Memory B cell (primary cell): ENCODE measurements at regions not wholly inside any gene's neighbourhood (a gene's known extent, or its start where the extent isn't known, plus 50 kb on each side); places are given as distances from the start of the nearest gene placed in this dataset.

ENCODE experiments used
- ATAC-seq: fragments of 150-1000 bp; cut with Tn5 transposase; 2 replicates; pipeline ENCODE4 v1.10.0; 2021; ENCODE audit warnings: low read depth, mild to moderate bottlenecking, moderate library complexity
- DNase-seq, 2 donors: peaks; one replicate each; pipeline ENCODE4 v3.0.0; 2022; ENCODE audit warnings: low spot score in 2 of 2
- H3K27ac Mint-ChIP-seq: one replicate; pipeline ENCODE4 v1.8.0; 2022; ENCODE audit warnings: mild to moderate bottlenecking, moderate library complexity, mixed read lengths
- H3K27me3 Mint-ChIP-seq: one replicate; pipeline ENCODE4 v1.8.0; 2022; ENCODE audit warnings: mixed read lengths
- H3K36me3 Mint-ChIP-seq: one replicate; pipeline ENCODE4 v1.8.0; 2022; ENCODE audit warnings: mild to moderate bottlenecking, mixed read lengths
- H3K4me1 Mint-ChIP-seq: one replicate; pipeline ENCODE4 v1.8.0; 2022; ENCODE audit warnings: mixed read lengths
- H3K4me3 Mint-ChIP-seq: one replicate; pipeline ENCODE4 v1.8.0; 2022; ENCODE audit warnings: mild to moderate bottlenecking, moderate library complexity, mixed read lengths
- H3K9me3 Mint-ChIP-seq: one replicate; pipeline ENCODE4 v1.8.0; 2022; ENCODE audit warnings: mixed read lengths

GRCh38 chr2:241936457-241937133 lies 67.1 kb downstream of the RTP5 start:
- H3K27me3 Mint-ChIP-seq, result no peaks in the 10 kb centered on the region
- ATAC-seq, result no peak
- DNase-seq, result no peak
- H3K4me3 Mint-ChIP-seq, result no peak overlapping the region
- H3K36me3 Mint-ChIP-seq, result peaks cover 13% of the 10 kb centered on the region
- H3K9me3 Mint-ChIP-seq, result peaks cover 5% of the 10 kb centered on the region
- H3K27ac Mint-ChIP-seq, result no peak overlapping the region
- H3K4me1 Mint-ChIP-seq, result peaks cover 11% of the 10 kb centered on the region

DNA sequence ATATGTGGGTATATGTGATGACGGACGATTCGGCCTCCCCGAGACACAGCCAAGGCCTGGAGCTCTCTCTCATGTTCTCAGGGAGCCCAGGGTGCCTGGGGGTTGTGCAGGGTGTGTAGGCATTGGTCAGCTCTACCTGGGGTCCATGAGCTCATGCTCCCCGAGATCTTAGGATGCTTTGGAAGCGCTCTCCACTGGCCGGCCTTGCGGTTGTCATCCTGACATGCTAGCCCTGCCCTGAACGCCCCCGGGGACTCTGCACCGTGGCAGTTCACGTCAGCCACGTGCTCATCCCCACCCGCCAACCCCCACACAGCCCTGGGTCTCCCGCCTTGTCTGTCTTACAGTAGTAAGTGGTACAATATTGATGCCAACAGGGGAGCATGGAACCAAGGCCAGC lies 67.8 kb downstream of the RTP5 start:
- H3K27ac Mint-ChIP-seq, result no peak overlapping the region
- peaks cover 13% of the 10 kb centered on the region for H3K36me3 Mint-ChIP-seq
- peaks cover 11% of the 10 kb centered on the region for H3K4me1 Mint-ChIP-seq
- DNase-seq, result no peak
- no peaks in the 10 kb centered on the region for H3K27me3 Mint-ChIP-seq
- no peak for ATAC-seq
- H3K4me3 Mint-ChIP-seq, result no peak overlapping the region
- H3K9me3 Mint-ChIP-seq, result peaks cover 5% of the 10 kb centered on the region

GRCh38 chr2:241939541-241939940 lies 70.0 kb downstream of the RTP5 start:
- DNase-seq (no peak), ATAC-seq (no peak)
- Mint-ChIP-seq H3K27ac (peak overlapping the region; percentile 45), H3K4me1 (peaks cover 11% of the 10 kb centered on the region), H3K4me3 (no peak overlapping the region), H3K27me3 (no peaks in the 10 kb centered on the region), H3K36me3 (peaks cover 13% of the 10 kb centered on the region), H3K9me3 (peaks cover 5% of the 10 kb centered on the region)

GRCh38 chr2:241940329-241940728 lies 70.8 kb downstream of the RTP5 start:
- ATAC-seq, result no peak
- Mint-ChIP-seq H3K4me1 (peaks cover 11% of the 10 kb centered on the region), H3K27ac (peak overlapping the region; percentile 49)

DNA sequence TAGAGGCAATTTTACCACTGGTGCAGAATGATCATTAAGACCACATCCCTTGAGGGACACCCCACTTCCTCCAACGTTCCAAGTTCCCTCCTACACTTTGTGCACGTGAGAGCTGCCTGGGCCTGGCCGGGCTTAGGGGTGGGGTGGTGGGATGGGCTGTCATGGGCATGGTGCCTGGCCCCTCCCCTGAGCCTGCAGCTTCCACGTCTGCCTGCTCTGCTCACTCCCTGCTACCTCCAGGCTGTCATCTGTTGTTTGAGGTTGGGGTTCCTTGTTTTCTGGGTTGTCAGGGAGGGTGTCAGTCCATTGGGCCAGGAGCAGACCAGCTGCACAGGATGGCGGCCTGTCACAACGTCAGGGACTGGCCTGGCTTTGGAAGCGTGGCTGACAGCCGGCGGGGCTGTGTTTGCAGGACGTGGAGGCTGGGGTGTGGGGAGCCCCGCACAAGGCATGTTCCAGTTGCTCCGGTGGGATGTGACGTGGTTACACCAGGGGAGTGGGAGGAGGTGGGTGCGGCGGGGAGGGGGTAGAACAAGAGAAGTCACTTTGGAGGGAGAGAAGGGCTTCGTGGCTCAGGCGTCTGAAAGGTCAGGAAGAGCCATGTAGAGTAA lies 72.3 kb downstream of the RTP5 start:
- H3K27ac Mint-ChIP-seq, result peak overlapping the region; percentile 17
- peaks cover 12% of the 10 kb centered on the region for H3K36me3 Mint-ChIP-seq
- peaks cover 5% of the 10 kb centered on the region for H3K9me3 Mint-ChIP-seq
- no peaks in the 10 kb centered on the region for H3K27me3 Mint-ChIP-seq
- no peak overlapping the region for H3K4me3 Mint-ChIP-seq
- ATAC-seq (no peak), DNase-seq (no peak)
- peaks cover 11% of the 10 kb centered on the region for H3K4me1 Mint-ChIP-seq

More at GRCh38 chr2:241940329-241940728, 70.8 kb downstream of the RTP5 start:
- H3K9me3 Mint-ChIP-seq, result peaks cover 5% of the 10 kb centered on the region
- H3K27me3 Mint-ChIP-seq, result no peaks in the 10 kb centered on the region
- peaks cover 15% of the 10 kb centered on the region for H3K36me3 Mint-ChIP-seq
- no peak for DNase-seq
- no peak overlapping the region for H3K4me3 Mint-ChIP-seq

- no peaks in the 10 kb centered on the region for H3K27me3 Mint-ChIP-seq
These were observed 73.1 kb downstream of the RTP5 start for GRCh38 chr2:241942416-241943208.

GRCh38 chr2:241943209-241943850 lies 73.8 kb downstream of the RTP5 start:
- no peaks in the 10 kb centered on the region for H3K27me3 Mint-ChIP-seq
- peak overlapping the region; percentile 45 for H3K27ac Mint-ChIP-seq
- H3K36me3 Mint-ChIP-seq, result peaks cover 15% of the 10 kb centered on the region
- peaks cover 14% of the 10 kb centered on the region for H3K4me1 Mint-ChIP-seq
- peaks cover 5% of the 10 kb centered on the region for H3K9me3 Mint-ChIP-seq
- no peak overlapping the region for H3K4me3 Mint-ChIP-seq
- DNase-seq, result no peak
- ATAC-seq, result no peak

More at GRCh38 chr2:241942416-241943208, 73.1 kb downstream of the RTP5 start:
- DNase-seq, result no peak
- Mint-ChIP-seq H3K36me3 (peaks cover 12% of the 10 kb centered on the region), H3K4me1 (peaks cover 11% of the 10 kb centered on the region), H3K9me3 (peaks cover 5% of the 10 kb centered on the region), H3K4me3 (no peak overlapping the region), H3K27ac (peak overlapping the region; percentile 17)
- no peak for ATAC-seq

GRCh38 chr2:241943961-241944575 lies 74.5 kb downstream of the RTP5 start:
- Mint-ChIP-seq H3K4me3 (no peak overlapping the region), H3K27ac (no peak overlapping the region), H3K9me3 (peaks cover 5% of the 10 kb centered on the region), H3K4me1 (peaks cover 18% of the 10 kb centered on the region), H3K27me3 (no peaks in the 10 kb centered on the region), H3K36me3 (peaks cover 18% of the 10 kb centered on the region)
- DNase-seq (no peak), ATAC-seq (no peak)

GRCh38 chr2:241944821-241945220 lies 75.3 kb downstream of the RTP5 start:
- no peak for ATAC-seq
- H3K36me3 Mint-ChIP-seq, result peaks cover 18% of the 10 kb centered on the region

DNA sequence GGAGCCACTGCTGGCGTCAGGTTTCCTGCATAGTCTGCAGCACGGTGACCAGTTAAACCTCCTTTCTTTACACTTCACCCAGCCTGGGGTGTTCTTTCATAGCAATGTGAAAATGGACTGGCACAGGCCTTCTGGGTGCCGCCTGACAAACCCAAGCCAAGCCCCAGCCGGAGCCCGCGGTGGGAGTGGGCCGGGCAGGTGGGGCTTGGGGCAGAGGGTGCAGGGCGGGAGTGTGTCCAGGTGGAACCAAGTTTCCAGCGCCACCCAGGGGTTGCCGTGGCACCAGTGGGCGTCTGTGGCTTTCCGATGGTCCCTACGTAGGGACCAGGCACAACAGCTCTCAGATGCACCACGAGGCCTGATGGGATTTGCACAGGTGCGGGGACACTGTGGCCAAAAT lies 75.8 kb downstream of the RTP5 start:
- H3K4me1 Mint-ChIP-seq, result peaks cover 21% of the 10 kb centered on the region
- H3K27me3 Mint-ChIP-seq, result no peaks in the 10 kb centered on the region
- DNase-seq (no peak), ATAC-seq (no peak)
- no peak overlapping the region for H3K27ac Mint-ChIP-seq
- H3K36me3 Mint-ChIP-seq, result peaks cover 15% of the 10 kb centered on the region
- H3K9me3 Mint-ChIP-seq, result peaks cover 2% of the 10 kb centered on the region
- no peak overlapping the region for H3K4me3 Mint-ChIP-seq

More at GRCh38 chr2:241944821-241945220, 75.3 kb downstream of the RTP5 start:
- Mint-ChIP-seq H3K27me3 (no peaks in the 10 kb centered on the region), H3K9me3 (peaks cover 5% of the 10 kb centered on the region), H3K4me3 (no peak overlapping the region), H3K4me1 (peaks cover 19% of the 10 kb centered on the region), H3K27ac (no peak overlapping the region)
- DNase-seq, result no peak

DNA sequence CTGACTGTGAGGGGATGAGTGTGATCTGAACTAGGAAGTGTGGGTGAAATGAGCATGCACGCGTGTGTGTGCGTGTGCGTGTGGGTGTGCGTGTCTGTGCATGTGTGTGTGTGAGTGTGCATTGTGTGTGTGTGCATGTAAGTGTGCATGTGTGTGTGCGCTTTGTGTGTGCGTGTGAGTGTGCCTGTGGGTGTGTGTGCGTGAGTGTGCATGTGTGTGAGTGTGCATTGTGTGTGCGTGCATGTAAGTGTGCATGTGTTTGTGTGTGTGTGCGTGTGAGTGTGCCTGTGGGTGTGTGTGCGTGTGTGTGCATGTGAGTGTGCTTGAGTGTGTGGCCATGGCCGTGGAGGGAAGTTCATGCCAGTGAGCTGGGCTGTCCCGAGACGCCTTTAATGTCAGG lies 76.3 kb downstream of the RTP5 start:
- Mint-ChIP-seq H3K27me3 (no peaks in the 10 kb centered on the region), H3K36me3 (peaks cover 13% of the 10 kb centered on the region), H3K4me3 (no peak overlapping the region), H3K4me1 (peaks cover 21% of the 10 kb centered on the region), H3K27ac (no peak overlapping the region), H3K9me3 (no peaks in the 10 kb centered on the region)
- no peak for DNase-seq
- no peak for ATAC-seq

DNA sequence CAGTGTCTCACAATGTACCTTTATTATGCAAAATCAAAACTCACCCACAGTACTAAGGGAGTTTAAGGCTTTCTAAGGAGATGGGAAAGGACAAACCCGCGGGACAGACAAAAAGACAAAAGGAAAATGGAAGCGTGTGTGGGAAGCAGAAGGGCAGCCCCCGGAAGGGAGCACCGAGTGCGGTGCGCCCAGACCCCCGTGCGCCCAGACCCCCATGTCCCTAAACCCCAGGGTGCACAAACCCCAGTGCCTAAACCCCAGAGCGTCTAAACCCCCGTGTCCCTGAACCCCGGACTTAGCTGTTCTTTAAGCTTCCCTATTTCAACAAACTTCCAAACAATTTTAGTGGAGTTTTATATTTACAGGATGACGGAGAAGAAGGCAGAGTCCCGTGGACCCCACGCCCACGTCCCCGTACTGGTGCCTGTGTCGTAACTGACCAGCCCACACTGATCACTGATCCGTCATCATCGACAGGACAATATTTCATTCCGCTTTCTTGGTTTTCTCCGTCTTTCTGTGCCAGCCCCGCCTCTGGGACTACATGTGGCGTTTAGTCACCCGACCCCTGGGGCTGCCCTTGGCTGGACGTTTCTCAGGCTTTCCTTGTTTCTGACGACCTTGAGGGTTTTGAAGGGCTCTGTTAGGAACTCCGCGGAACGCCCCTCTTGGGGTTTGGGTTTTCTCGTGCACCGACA lies 76.9 kb downstream of the RTP5 start:
- H3K9me3 Mint-ChIP-seq, result no peaks in the 10 kb centered on the region
- no peak for ATAC-seq
- no peak for DNase-seq
- peaks cover 18% of the 10 kb centered on the region for H3K4me1 Mint-ChIP-seq
- no peak overlapping the region for H3K27ac Mint-ChIP-seq
- no peak overlapping the region for H3K4me3 Mint-ChIP-seq
- H3K27me3 Mint-ChIP-seq, result no peaks in the 10 kb centered on the region
- H3K36me3 Mint-ChIP-seq, result peaks cover 13% of the 10 kb centered on the region

DNA sequence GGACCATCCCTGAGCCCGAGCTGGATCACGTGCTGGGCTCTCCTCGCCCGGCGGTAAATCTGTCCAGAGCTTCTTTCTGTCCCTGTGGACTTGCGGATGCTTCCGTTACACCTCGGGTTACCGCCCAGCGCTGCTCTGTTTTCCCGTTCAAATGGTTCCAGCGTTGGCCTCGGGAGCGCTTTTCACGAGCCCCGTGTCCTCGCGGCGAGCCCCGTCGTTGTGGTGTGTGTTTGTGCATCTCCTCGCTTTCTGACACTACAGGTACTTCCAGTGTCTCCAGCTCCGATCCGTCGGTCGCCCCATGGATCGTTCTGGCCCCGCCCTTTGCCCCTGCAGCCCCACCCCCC lies 77.4 kb downstream of the RTP5 start:
- Mint-ChIP-seq H3K4me3 (no peak overlapping the region), H3K4me1 (peaks cover 18% of the 10 kb centered on the region), H3K27me3 (no peaks in the 10 kb centered on the region), H3K9me3 (no peaks in the 10 kb centered on the region), H3K36me3 (peaks cover 13% of the 10 kb centered on the region), H3K27ac (no peak overlapping the region)
- no peak for ATAC-seq
- no peak for DNase-seq
